MG63 (cell line): ENCODE measurements at regions not wholly inside any gene's neighbourhood (a gene's known extent, or its start where the extent isn't known, plus 50 kb on each side); places are given as distances from the start of the nearest gene placed in this dataset.

Experiments
- DNase-seq: peaks from one replicate; pipeline ENCODE4 v3.0.0-alpha.2; 2020
- H3K27me3 ChIP-seq: fragments of 250-450 bp; sonication (Bioruptor Pico); 2 replicates; pipeline ENCODE4 v1.5.1; 2020; ENCODE audit warnings: mild to moderate bottlenecking, moderate library complexity
- H3K36me3 ChIP-seq: fragments of 250-450 bp; sonication (Bioruptor Pico); 2 replicates; pipeline ENCODE4 v1.5.1; 2020; ENCODE audit warnings: mild to moderate bottlenecking, moderate library complexity
- H3K4me3 ChIP-seq: fragments of 250-450 bp; sonication (Bioruptor Pico); 2 replicates; pipeline ENCODE4 v1.5.1; 2020; ENCODE audit warnings: mild to moderate bottlenecking, moderate library complexity
- H3K9me3 ChIP-seq: fragments of 250-450 bp; sonication (Bioruptor Pico); 2 replicates; pipeline ENCODE4 v1.5.1; 2020; ENCODE audit warnings: mild to moderate bottlenecking, moderate library complexity

DNA sequence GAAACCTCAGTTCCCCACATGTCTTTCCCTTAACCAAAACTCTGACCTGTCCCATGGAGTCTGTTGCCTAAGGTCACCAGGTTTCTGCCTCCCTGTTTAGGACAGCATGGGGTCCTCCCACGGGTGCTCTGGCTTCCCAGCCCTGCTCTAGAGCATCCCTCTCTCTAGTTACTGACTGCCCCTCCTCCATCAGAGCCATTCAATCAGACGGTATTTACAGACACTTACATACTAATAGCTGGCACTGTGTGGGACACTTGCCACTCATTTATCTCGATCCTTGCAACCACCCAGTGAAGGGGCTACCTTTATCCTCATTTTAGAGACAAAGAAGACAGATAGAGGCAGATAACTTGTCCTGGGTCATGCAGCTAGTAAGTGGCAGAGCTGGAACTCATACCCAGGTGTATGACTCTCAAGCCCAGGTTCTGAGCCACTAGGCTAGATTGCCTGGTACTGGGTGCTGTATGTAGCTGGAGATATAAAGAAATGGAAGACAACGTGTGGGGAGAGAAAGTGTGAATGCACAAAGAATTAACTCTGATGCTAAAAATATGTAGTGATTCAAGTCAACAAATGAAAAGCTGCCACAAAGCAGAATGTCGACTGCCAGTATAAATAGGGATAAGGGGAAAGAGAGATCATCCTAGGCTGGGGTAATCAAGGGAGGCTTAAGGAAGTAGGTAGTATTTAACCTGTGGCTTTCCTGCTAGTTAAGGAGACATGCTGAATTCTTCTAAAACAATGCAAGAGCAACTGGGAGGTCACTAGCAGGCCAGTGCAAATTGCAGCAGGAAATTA lies 52.5 kb upstream of the PDE8B start:
- H3K36me3 ChIP-seq: no peaks in the 10 kb centered on the region
- H3K4me3 ChIP-seq: no peak overlapping the region
- no peaks in the 10 kb centered on the region for H3K27me3 ChIP-seq
- no peak for DNase-seq
- H3K9me3 ChIP-seq: no peaks in the 10 kb centered on the region

GRCh38 chr5:77156379-77156778 lies 54.1 kb upstream of the PDE8B start:
- H3K36me3 ChIP-seq: no peaks in the 10 kb centered on the region
- H3K27me3 ChIP-seq: no peaks in the 10 kb centered on the region
- DNase-seq: no peak
- H3K9me3 ChIP-seq: no peaks in the 10 kb centered on the region
- H3K4me3 ChIP-seq: no peak overlapping the region

DNA sequence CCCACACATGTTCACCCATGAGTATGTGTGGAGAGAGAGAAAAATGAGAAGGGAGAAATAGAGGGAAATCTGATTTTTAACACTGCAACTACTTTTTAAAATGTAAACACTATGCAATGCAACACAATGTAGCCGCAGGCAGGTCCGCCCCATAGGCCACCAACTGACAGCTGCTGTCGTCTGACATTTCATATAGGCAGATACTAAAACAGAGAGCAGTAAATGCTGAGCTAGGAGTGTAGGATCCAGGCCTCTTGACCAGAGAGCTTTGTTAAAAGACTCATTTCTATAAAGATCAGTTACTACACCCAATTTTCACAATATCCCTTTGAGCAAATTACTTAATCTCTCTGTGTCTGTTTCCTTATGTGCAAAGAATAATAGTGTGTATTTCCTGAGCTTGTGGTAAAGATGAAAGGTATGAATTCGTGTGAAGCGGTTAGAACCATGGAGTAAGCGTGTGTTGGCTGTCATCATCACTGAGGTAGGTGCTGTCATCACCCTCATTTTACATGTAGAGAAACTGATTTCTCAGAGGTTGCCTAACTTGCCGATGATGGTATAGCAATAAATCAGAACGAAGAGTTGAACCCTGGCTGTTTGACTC lies 55.2 kb upstream of the PDE8B start:
- H3K9me3 ChIP-seq: no peaks in the 10 kb centered on the region
- no peak overlapping the region for H3K4me3 ChIP-seq
- H3K36me3 ChIP-seq: no peaks in the 10 kb centered on the region
- H3K27me3 ChIP-seq: no peaks in the 10 kb centered on the region
- DNase-seq: no peak

- no peak overlapping the region for H3K4me3 ChIP-seq
- H3K36me3 ChIP-seq: no peaks in the 10 kb centered on the region
- H3K27me3 ChIP-seq: no peaks in the 10 kb centered on the region
- no peaks in the 10 kb centered on the region for H3K9me3 ChIP-seq
- no peak for DNase-seq
Measured at GRCh38 chr5:77152441-77152840, 58.0 kb upstream of the PDE8B start.

GRCh38 chr5:77151501-77151900 lies 59.0 kb upstream of the PDE8B start:
- Histone ChIP-seq H3K27me3 (no peaks in the 10 kb centered on the region), H3K4me3 (no peak overlapping the region), H3K36me3 (no peaks in the 10 kb centered on the region), H3K9me3 (no peaks in the 10 kb centered on the region)
- DNase-seq: no peak

DNA sequence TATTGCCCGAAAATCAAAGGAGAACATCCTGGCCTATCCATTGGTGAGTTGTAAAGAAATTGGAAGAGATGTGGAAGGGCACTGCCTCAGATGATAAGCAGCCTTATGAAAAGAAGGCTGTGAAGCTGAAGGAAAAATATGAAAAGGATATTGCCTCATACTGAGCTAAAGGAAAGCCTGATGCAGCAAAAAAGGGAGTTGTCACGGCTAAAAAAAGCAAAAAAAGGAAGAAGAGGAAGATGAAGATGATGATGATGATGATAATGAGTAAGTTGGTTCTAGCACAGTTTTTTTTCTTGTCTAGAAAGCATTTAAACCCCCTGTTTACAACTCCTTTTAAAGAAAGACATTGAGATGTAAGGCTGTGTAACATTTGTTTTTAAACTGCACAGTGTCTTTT lies 59.8 kb upstream of the ZBED3 start:
- Histone ChIP-seq H3K27me3 (no peaks in the 10 kb centered on the region), H3K4me3 (no peak overlapping the region), H3K36me3 (no peaks in the 10 kb centered on the region), H3K9me3 (no peaks in the 10 kb centered on the region)
- DNase-seq: no peak

DNA sequence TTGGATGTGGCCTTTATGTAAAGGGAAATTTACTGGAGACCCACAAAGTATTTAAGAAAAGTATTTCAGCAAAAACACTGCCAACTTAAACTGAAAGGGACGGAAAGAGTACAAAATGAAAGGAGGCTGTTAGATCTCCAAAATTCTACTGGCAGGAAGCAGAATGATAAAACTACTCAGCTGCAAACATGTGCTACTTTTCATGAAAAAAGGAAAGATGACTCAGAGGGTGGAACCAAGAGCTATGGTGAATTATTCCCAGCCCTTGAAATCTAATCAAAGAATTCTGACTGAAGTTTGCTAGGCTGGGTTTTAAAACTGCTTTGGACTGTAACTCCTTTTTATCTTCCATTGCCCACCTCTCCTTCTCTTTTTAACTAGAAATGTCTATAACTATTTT lies 58.6 kb upstream of the ZBED3 start:
- DNase-seq: no peak
- H3K36me3 ChIP-seq: no peaks in the 10 kb centered on the region
- H3K9me3 ChIP-seq: no peaks in the 10 kb centered on the region
- no peak overlapping the region for H3K4me3 ChIP-seq
- H3K27me3 ChIP-seq: no peaks in the 10 kb centered on the region

DNA sequence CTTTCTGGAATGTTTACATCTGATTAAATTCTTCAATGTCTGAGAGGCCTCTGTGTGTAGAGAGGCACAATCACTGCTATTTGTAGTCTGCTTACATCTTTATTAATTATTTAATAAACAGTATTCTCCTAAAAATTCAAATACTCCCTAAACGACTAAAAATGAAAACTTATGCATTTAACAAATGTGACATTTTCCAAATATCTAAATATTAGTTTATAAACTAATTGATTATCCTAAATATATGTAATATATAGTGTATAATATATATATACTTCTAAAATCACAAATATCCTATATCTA lies 57.7 kb upstream of the ZBED3 start:
- H3K9me3 ChIP-seq: no peaks in the 10 kb centered on the region
- H3K36me3 ChIP-seq: no peaks in the 10 kb centered on the region
- no peaks in the 10 kb centered on the region for H3K27me3 ChIP-seq
- no peak overlapping the region for H3K4me3 ChIP-seq
- DNase-seq: no peak

- DNase-seq: peak; percentile 66
- H3K36me3 ChIP-seq: no peaks in the 10 kb centered on the region
- H3K9me3 ChIP-seq: no peaks in the 10 kb centered on the region
- no peaks in the 10 kb centered on the region for H3K27me3 ChIP-seq
- H3K4me3 ChIP-seq: no peak overlapping the region
Measured at GRCh38 chr5:77143998-77144836, 57.1 kb upstream of the ZBED3 start.

DNA sequence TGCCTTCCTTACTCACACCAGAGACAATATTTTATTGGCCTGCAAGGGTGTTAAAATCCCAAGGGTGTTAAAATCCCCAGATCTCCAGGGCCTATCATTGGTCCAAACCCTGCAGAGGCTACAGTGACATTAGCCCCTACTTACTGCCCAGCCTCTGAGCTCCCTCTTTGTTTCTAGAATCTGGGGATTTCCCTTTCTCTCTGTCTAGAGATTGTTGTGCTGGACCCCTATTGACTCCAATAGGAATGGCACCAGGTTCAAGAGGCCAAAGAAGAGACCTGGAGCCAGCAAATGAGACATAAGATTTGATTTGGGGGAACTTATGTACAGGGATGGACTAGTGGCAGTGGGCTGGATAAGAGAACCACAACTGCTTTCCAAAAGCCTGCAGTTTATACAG lies 53.3 kb upstream of the ZBED3 start:
- DNase-seq: no peak

DNA sequence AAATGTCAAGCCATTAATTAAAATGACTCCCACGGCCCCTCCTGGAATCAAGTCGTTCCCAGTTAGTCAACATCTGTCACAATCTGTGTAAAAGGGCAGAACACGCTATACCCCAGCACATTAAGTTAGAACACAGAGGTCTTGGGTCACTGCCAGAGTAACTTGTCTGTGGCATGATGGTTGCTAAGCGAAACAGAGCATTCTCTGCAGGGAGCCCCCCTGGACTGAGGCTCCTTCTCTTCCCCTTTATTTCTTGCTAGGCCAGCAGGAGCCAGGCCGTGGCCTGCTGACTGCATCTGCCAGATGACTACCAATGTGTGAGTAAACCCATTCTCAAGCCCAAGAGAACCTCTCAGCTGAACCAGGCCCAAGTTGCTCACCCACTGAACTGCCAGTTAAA lies 51.9 kb upstream of the ZBED3 start:
- peak; percentile 81 for DNase-seq
- no peaks in the 10 kb centered on the region for H3K27me3 ChIP-seq
- no peaks in the 10 kb centered on the region for H3K9me3 ChIP-seq
- H3K36me3 ChIP-seq: no peaks in the 10 kb centered on the region
- no peak overlapping the region for H3K4me3 ChIP-seq

More for the DNA sequence above, 53.3 kb upstream of the ZBED3 start:
- no peak overlapping the region for H3K4me3 ChIP-seq
- H3K9me3 ChIP-seq: no peaks in the 10 kb centered on the region
- no peaks in the 10 kb centered on the region for H3K27me3 ChIP-seq
- H3K36me3 ChIP-seq: no peaks in the 10 kb centered on the region
